NCI-H748 treated with DMSO at 0.1 percent for 48 hours (cell line): ENCODE measurements at regions not wholly inside any gene's neighbourhood (a gene's known extent, or its start where the extent isn't known, plus 50 kb on each side); places are given as distances from the start of the nearest gene placed in this dataset.

Experiments used
- DNase-seq: peaks from one replicate; lab custom pipeline; 2025; lab: John Stamatoyannopoulos, UW

DNA sequence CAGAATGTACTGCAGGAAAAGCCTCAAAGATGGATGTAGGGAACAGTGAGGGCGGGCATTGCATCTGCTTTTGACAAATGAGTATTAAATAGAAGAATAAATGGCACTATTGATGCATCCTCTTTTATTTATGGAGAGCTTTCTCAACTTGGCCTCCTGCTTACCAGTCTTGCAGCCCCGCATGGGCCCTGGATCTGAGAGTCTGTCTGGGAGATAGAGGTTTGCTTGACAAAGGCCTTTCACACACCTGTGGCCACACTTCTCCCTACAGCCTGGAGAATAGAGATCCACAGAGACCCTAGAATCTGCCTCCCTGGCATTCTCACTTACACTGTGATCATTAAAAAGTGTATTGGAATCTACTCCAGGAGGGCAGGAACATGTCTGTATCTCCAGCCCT is 203.8 kb upstream of the CDH4 start:
- DNase-seq = no peak

DNA sequence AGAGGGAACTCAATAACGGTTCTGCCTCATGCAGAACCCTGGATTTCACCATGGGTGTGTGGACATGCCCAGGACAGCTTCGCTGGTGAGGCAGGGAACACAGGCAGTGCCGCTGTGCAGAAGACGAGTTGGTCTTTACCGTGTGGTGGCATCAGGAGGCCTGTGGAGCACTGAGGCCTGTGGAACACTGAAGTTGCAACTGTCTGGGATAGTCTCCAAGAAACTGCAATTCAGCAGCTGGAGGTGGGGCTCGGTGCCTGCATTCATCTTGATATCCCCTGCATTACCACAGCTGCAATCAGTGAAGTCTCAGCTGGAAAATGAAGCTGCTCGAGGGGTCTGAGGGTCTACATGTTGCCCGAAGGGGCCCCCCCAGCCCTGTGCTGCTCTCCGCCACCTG is 202.4 kb upstream of the CDH4 start:
- DNase-seq = no peak

DNA sequence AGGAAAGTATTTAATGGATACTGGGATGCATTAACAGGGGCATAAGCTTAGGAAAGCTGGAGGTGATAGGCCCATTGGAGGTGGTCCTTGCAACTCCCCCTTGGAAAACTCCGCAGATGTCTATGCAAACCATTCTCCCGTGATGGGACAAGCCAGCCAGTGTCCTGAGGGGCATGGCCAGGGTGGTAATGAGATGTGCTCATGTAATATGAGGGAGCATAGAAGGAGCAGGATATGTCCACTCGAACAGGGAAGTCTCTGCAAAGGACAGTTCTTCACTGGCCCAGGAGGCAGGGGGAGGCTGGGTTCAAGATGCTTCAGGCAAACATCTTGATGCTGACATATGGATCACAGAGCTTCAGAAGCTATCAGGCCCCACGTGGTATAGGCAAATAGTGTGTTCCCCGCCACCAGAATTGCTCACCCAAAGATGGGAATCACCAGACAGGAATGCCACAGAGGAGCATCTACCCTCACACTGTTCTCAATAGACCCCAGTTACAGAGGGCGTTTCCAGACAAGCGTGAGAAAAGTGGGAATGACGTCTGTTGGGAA is 201.6 kb upstream of the CDH4 start:
- DNase-seq = no peak

DNA sequence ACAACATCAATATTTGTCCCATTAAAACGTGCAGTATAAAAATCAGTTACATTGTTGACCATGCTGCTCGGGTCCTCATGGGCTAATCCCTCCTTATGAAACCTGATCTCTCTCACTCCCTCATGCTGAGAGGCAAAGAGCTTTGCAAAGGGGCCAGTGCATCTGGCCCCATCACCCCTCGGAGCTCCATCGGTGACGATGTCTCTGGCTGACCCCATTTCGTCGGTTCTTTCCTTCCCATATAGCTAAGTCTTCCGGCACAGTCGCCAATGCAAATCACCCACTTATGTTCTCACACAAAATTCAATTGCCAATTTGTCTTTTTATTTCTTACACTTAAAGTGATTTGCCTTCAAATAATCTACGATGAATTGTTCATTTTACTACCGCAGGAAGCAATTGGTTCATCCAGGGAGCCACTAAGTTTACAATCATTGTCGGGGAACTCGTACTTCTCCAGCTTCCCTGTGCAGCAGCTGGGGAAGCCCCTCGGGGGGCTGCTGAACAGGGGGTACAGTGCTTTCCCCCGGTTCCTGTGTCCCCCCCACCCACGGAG is 199.8 kb upstream of the CDH4 start:
- no peak for DNase-seq

DNA sequence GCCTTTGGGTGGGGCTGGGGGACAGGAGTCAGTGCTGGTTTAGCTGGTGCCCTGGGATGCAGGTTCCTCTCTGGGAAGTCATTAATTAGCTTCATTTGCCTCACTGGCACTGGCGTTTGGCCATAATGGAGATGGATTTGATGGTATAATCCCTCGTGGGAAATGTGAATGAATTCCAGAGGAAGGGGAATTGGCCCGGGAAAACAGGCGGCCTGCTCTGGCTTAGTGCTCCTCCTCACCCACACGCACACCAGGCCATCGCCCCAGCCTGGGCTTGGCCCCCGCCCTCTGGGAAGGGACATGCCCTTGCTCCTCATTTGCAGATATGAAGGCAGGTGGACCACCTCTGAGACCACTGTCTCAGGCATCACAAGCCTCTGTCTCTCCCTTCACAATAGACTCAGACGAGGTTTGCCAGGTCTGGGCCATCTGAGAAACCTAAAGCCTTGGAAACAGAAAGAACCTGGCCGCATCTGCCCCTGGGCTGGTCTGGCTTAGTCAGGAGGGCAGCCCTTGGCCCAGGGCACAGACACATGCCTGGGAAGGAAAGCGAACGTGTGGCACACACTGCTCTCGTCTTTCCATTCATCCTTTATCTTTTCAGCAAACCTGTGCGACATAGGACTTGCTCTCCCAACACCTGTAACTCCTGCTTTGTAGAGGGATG is 199.2 kb upstream of the CDH4 start:
- no peak for DNase-seq

DNA sequence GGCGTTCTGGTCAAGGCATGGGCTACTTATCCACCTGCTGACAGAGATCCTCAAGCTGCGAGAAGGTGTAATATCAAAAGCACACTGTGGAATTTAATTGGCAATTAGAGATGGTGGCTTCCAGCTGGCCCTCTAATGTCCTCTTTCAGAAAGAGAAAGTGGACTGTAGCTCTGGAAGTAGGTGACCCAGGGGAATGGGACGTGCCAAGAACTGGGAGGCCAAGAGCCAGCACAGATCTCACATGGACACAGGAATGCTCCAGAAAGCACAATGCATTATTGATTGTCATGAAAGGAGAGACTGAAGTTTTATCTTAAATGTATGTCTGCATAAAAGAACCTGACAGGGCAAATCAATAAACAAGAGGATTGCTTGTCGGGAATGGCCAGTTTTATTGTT is 198.6 kb upstream of the CDH4 start:
- DNase-seq = no peak

DNA sequence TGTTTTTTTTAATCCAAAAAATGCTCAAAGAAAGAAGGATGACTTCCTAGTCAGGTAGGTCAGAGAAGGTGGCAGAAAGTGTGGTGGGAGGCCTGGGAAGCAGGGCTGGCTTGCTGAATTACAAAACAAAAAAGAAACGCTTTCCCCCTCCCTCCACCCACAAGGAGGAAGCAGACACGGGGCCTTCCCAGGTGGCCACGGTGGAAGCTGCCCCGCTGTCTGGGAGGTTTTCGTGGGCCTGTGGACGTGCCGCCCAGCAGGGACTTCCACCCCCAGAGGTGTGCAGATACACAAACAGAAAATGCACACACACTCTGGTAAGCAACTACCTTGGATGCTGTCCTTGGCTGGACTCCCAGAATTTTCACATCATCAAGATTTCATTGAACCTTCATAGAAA is 198.2 kb upstream of the CDH4 start:
- no peak for DNase-seq

DNA sequence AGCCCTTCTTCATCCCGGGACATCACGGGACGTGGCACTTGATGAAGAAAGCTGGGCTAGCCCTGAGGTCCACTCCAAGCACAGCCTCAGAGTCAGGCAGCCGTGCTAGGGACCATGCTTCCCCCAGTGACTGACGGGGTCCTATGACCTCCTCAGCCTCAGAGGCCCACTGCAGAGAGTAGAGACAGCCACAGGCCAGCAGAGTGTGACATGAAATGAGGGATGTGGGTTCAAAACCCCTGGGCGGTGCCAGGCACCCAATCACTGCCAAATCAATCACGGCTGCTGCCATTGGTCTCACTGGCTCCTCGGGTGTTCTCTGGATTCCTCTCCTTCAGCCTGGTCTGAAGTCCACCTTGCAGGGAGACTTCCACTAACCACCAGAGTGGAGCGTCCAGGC is 197.7 kb upstream of the CDH4 start:
- no peak for DNase-seq

DNA sequence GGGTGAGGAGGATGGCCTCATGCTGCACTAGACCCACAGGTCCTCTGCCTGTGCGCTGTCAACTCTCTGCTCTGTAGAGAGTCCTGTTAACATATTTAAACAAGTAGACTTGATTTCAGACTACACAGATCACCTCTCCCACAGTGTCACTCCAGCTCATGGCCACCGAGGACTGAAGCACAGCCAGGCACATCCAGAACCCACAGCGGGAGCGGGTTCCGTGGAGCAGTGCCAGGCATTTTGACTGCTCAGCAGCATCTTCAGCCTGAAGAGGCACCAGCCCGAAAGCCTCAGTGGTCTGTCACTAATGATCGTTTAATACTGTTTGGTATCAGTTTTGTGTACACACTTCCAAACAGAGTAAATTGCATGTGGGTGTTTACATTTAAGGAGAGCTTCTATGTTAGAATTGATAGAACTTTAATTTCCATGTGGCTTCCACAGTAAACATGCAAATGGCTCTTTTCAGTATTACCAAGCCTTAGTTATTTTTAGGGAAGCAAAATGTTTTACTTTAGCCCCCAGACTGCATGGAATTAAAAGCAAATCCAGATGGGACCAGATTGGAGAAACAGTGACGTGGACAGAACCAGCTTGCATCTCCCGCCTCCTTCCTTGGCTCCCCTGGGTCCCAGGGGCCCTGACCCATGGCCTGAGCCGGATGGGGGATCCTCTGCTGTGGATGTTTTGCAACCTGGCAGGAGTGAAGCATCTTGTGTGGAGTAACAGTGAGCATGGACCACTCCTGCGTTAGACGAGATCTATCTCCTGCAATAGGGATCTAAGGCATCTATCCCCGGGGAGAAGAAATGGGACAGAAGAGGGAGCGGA is 196.7 kb upstream of the CDH4 start:
- DNase-seq = peak; percentile 24

DNA sequence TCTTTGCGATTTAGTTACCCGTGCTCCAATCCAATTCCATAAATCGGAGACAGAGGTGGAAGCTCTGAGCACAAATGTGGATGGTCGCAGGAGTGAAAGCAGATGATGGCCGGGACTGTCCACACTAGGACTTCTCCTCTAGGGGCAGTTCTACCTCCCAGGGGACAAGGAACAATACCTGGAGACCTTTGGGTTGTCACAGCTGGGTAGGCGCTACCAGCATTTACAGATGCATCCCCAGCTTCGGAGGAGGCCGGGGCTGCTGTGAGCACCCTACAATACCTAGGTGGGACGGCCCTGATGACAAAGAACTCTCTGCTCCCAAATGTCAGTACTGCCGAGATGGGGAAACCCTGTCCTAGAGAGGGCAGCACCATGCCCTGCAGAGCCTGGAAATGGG is 195.9 kb upstream of the CDH4 start:
- no peak for DNase-seq

DNA sequence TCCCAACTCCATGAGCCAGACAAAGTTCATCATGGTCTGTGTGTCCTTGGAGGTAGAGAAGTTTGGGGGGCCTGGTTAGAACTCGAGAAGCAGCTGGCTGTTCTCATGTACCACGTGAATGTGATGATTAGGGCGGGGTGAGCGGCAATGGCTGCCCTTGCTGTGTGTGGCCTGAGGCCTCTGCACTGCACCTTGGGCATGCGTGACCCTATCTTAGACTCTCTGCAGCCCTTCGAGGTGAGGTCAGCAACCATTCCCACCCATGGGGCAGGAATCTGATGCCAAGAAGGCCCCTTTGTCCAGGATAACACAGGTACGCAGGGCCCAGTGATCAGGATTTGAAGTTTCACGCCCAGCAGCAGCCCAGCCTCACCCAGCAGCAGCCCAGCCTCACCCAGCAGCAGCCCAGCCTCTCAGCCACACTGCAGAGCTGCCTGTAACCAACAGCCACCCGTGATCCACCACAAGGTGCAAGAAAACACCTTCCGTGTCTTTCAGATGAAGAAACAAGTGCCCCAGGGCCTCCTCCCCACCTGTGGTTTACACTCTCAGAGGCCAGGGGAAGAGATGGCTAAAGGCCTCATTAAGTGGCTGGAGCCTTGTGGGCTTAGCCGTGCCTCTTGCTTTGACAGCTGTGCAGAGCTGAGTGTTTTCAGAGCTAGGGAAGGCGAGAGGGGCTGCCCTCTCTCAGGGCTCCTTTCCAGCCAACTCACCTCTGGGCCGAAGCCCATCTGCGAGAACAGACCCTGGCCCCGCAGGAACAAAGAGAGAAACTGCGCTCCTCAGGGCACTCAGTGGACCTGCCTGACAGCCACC is 195.2 kb upstream of the CDH4 start:
- DNase-seq = no peak

DNA sequence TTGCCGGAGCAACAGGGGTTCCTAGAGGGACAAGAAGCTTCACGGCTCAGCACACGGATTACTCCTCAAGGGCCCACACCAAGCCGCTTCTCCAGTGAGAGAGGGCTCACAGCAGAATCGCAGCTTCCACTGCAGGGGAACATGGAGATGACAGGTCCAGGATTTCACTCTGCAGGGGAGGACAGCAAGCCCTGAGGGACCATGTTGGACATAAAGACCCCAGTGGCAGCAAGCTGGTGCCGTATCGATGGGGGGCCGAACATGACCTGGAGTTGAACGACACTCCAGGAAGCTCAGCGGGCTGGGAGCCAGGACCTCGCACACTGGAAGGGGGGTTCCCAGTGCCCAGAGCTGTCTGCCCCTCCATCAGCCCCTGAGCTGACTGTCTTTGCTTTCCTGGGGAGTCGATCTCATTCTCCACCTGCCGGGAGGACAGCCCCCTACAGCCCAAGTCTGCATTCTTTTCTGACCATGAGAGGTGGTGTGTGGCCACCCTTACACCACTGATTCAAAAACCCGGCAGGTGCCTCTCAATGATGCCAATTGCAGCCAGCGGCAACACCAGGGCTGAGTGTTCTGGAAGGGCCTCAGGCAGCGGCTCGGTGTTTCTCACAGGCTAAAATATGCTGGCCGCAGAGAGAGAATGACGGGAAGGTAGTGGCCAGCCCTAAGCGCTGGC is 194.5 kb upstream of the CDH4 start:
- DNase-seq = no peak

DNA sequence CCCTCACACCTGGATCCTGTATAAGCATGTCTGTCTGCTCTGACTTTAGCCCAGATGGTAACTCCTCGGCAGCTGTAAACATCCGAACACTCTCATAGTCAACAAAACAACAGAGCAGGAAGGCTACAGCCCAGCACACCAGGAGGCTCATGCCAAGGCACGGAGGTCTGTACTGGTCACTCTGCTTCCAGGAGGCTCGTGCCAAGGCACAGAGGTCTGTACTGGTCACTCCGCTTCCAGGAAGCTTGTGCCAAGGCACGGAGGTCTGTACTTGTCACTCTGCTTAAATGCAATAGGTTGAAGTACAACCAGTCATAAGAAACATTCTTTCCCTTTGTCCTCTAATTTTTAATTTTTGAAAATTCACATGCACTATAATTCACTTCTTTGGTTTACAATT is 190.1 kb upstream of the CDH4 start:
- no peak for DNase-seq

DNA sequence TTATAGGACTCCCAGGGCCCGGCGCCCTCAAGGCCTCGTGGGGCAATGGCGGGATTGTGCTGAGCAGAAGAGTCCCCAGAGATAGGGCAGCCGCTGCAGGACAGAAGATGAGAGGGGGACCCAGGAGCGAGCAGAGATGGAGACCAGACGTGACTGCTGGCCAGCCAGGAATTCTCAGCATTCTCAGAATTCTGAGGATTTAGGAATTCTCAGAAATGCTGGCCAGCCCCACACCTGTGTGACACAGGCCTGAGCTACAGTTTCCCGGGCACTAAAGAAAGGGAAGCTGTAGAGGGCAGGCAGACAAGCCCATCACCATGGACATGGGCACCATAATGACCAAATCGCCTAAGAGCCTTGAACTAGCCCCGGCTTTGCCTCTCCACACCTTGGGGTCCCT is 186.2 kb upstream of the CDH4 start:
- DNase-seq = no peak

DNA sequence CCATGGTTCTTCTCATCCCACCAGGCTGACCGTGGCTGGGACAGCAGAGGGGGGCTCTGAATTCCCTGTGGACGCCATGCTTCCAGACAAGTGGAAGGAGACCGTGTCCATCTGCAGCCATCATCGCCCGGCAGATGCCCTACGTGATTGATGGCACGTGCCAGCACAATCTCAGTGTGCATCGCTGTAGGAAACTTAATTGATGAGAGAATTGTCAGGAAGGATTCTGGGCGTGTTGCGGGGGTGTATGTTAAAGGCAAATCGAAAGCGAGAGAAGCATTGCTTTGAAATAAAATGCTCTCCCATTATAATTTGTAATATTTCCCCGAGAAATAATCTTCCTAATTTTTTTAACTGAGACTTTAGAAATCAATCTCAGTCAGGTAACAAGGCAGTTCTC is 185.5 kb upstream of the CDH4 start:
- DNase-seq = no peak

DNA sequence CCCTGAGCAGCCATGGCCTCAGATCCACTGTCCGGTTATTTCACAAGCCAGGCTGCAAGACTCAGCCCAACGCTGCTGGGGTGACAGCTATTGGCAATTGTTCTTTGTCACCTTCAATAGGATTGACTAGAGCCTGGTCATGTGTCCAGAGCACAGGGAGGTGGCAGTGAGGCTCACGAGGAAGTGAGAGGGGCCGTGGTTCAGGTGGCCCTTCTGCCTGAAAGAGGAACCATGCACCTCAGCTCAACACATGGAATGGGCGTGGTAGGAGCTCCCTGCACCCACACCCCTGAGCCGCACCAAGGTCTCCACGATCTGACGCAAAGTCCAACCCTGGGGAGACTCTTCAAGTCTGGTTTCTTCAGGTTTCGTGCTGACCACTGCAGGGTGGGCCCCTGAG is 184.8 kb upstream of the CDH4 start:
- DNase-seq = no peak

DNA sequence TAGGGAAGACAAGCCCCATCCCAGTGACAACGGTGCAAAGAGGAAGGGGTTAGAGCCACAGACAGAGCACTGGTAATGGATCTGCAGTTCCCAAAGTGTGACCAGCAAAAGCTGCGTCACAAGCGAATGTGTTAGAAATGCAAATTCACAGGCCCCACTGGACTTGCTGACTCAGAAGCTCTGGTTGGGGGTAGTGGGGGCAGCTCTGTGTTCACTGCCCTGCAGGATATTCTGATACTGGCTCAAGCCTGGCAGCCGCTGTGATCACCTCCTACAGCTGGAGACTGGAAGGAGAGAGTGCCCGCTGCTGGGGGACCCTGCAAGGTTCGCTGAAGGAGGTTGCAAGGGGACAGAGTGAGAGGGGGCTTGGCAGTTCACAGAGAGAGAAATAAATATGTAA is 179.7 kb upstream of the CDH4 start:
- DNase-seq = no peak

DNA sequence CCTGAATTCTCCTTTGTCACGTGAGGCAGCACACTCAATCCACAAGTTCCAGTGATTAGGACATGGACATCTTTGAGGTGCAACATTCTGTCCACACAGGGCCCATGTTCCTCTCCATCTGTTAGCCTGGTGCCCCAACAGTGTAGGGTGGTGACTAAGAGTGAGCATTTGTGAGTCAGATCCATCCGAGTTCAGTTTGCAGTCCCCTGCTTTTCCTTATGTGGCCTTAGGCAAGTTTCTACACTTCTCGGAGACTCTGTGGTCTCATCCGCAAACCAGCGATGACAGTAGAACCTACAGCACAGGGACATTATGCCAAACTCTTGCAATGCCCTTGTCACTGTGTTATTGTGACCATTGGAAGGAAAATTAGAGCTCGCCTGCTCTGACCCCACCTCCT is 178.7 kb upstream of the CDH4 start:
- DNase-seq = no peak

DNA sequence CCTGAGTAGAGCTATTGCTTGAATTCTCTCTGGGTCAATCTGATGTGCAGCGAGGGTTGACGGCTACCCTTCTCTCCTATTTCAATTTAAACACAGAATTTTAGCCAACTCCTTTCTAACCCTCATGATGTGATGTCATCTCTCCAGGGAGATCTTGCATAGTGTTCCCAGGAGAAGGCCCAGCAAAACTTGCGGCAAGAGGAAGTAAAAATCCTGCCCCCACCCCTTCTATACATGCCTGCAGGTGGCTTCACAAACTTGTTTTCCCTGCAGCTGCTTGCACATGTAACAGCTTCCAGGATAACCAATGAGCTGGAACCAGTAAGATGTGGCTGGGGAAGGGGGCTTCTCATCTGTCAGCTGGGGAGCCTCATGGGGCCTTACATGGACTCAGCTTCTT is 169.3 kb upstream of the CDH4 start:
- DNase-seq = no peak

DNA sequence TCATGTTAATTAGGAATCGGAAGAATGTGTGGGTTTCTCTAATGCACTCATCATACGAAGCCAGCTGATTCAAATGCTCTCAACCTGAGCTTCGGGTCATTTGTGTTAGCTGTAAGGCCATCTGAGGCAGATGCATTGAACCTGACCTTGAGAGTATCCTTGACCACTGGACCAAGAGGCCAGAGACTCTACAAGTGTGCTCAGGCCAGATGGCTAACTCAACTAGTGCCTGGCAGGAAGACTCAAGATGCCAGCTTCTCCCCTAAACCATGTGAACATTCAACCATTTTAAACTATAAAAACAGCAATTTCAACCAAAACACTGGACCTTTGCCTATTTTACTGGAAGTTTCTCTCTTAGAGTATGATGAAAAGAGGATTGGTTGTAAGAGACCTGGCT is 168.6 kb upstream of the CDH4 start:
- DNase-seq = no peak

DNA sequence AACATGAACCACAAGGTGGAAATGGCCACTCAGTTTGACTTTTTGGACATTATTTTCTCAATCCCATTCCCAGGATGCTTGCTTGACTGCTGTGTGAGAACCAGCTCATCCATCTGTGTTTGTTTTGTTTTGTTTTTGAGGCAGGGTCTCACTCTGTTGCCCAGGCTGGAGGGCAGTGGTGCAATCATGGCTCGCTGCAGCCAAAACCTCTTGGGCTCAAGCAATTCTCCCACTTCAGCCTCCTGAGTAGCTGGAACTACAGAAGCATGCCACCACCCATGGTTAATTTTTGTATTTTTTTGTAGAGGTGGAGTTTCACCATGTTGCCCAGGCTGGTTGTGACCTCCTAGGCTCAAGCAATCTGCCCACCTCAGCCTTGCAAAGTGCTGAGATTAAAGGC is 166.0 kb upstream of the CDH4 start:
- DNase-seq = no peak

DNA sequence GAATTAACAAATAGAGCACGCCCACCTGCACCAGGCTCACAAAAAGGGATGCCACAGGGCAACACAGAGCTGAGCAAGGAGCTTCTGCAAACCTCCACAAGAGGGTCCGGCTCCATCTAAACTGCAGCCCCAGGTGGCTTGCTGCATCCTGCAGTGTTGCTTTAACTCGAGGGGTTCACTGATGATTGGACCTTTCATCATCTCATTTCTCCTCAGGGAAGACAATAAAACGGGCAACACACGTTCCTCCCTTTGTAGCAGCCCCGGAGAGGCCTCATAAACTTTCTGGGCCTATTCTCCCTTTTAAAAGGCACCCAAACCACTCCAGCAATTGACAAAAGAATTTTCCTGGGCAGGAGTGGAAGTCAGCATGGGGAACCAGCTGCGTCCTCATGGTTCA is 161.5 kb upstream of the CDH4 start:
- no peak for DNase-seq
